ENCODE measurements at regions not wholly inside any gene's neighbourhood (a gene's known extent, or its start where the extent isn't known, plus 50 kb on each side); places are given as distances from the start of the nearest gene placed in this dataset.
"Not testable (repeated sequence)": the region's sequence is repeated elsewhere in the genome, so short reads cannot be mapped to it uniquely, and the experiment has no call there.

DNA sequence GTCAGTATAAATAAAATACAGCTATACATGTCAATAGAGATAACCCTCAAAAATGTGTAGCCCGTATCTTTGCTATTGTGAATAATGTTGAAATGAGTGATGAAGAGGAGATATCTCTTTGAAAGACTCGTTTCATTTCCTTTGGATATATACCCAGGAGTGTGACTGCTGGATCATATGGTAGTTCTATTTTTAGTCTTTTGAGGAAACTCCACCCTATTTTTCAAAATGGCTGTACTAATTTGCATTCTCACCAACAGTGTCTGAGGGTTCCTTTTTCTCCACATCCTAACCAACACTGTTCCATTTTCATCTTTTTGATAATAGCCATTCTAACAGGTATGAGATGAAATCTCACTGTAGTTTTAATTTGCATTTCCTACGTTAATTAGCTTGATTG, 237.5 kb upstream of the GBE1 start:
- no peak for DNase-seq

DNA sequence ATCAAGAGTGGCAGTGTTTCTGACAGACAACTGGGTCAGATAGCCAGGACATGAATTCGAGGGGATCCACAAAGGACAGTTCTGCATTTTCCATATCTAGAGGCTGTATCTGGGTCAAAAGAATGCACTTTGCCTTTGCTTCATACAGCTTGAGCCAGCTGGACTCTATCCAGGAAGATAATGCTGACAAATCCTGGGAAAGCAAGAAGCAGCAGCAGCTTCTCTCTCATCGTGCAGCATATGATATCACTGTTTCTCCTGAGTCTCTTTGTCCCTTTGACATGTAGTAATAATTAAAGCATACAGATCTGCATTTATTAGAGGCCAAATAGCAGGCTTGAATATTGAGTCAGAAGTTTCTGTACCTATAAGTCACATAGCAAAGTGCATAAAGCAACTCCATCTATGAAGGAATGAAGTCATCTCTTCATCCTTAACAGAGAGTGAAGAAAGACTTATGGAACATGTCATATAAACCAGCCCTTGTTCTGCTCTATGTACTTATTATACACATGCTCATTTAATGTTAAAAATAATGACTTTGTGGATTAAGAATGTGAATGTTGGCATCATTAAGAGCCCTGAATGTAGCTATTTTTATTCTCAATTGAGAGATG, 236.8 kb upstream of the GBE1 start:
- no peak for DNase-seq

DNA sequence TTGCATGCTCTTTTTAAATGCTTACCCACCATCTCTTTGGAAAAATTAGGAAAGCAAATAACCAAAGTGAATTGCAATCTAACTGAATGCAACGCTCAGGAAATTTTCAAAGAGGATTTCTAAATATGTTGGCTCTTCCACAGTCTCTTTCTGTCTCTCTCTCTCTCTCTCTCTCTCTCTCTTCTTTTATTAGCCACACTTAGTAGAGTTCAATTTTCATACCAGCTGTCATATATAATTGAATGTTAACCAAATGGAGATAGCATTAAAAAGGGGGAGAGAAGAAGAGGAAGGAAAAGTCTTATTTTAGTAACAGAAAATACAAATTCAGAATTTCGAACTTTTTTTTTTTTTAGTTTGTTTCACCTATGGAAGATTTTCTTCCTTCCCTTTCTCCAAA, 235.9 kb upstream of the GBE1 start:
- no peak for DNase-seq

DNA sequence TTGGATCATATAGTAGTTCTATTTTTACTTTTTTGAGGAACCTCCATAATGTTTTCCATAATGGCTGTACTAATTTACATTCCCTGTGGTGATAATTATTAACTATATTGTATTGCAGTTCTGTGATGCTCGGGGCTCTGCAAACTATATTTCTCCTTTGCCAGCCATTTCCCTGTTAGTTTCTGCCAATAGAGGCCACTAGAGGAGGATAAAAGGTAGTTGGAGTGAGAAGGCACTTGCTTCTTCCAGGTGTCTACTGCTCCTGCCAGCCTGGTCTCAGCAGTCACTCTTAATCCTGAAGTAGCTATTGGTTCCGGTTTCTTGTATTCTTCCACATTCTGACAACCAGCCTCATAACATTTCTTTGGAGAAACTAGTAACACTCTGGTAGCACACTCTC, 233.9 kb upstream of the GBE1 start:
- no peak for DNase-seq

DNA sequence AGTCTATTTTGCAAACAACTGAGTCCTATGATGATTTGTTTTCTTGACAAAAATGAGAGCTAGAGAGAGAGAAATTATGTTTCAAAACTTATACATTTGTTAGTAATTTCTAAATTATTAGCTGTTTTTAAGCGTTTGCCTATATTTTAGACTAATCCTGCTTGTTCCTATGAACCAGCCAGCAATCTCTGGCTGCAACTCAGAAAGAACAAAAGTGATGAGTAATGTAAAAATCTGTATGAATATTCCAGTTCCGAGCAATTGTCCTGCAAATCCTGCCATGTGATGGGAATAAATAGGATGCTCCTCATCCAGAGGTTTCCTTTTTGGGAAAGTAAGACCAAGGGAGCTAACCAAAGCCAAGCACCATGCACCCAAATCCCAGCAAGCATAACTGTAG, 228.3 kb upstream of the GBE1 start:
- DNase-seq: no peak

DNA sequence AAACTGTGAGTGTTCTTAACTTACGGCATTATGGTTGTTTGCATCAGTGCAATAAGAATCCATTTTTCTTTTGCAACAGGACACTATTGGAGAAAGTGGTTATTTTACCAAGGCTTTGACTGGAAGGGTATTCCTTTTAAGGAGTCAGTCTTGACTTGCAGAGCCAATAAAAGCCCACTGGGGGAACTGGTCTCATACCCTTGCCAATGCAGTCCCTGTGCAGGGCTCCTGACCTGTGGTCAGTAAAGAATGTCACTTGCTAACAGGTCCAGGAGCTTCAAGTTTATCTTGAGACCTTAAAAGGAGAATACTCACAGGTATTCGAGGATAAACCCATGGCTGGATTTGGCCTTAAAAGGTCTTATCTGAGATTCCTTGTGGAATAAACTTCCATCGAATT, 227.8 kb upstream of the GBE1 start:
- no peak for DNase-seq

DNA sequence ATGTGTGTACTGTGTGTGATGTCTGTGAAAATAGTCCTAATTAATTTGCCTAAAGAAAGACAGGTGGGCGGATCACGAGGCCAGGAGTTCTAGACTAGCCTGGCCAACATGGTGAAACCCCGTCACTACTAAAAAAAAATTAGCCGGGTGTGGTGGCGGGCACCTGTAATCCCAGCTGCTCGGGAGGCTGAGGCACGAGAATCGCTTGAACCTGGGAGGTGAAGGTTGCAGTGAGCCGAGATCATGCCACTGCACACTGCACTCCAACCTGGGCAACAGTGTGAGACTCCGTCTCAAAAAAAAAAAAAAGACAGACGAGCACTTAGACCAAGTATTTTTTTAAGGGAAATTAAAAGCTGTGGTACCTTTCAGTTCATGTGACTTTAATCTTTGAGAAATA, 226.0 kb upstream of the GBE1 start:
- DNase-seq: not testable (repeated sequence)

DNA sequence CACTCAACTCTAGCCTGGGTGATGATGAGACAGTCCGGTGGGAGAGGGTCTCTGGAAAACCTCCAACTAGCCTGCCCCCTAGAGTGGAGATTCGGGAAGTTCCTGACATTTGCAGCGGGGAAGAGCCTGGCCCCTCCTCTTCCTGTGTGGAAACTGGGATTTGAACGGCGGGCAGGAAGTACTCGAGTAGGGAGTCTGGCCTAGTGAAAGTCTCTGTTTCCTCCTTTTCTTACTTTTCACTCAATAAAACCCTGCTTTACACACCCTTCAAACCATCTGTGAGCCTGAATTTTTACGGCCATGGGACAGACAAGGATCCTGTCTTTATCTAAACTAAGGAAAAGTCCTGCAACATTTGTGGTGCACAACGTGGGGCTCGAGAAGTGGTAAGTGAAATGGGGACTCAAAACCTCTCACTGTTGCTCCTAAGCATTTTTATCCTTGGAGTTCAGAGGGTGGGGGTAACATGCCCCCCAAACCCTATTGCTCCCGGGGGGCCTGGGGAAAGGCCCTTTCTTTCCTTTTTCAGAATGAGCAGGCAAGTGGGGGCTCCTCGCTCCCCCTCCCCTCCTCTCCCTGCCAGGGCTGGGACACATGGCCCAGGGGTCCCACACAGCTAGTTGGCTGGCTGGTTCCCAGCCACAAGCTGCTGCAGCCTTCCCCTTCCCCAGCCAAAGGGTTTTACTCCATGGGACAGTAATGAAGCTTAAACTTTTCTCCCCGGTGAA, 224.7 kb upstream of the GBE1 start:
- DNase-seq: no peak

DNA sequence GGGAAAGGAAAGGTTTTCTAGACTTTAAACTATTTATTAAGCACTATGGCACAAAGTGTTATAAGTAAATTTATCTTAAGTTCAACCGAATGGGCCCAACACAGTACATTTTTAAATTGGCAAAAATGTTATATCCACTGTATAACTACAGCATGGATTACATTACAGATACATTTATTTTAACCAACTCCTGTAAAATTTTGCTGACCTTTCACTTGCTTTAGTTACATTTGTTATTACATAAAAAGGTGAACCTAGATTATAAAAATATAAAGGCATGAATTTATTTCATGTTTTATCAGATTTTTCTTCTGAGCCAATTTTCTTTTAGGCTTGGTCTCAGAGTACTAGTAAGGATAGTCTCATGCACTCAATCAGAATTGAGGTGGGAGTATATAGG, 221.9 kb upstream of the GBE1 start:
- no peak for DNase-seq

DNA sequence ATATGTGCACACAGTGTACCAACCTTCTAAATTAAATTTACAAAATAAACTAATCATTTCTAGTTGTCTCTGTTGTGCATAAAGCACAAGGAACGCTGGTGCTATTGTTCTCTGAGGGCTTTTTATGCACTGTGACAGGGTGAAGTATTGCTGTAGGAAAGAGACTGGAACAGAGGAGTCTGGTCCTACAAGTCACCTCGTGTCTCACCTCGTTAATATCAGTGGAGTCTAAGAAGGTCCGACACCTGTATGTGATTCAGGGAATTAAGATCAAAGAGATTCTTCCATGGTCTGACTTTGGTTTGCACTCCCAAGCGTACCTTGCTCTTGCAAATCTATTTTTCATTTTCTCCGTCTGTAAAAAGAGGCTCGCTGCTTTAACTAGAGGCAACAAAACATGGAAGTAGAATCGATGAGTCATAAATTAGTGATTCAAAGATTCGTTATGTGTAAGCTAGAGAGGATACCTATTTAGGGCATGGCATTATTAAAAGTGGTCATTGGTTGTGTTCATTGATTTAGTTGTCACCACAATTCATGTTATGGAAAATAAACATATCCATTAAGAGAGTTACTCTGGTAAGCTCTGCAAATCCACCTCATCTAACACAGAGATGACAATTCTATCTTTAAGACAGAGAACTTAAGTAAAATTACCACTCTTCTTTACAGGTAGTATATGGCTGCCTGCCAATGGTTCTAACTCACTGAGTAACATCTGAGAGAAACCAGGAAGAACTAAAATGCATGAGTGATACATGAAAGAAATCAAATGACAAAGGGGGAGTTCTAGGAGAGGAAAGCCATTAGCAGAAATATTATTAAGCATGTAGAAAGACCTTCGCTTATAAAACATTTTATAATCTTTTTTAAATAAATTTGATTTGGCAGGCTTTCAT, 219.4 kb upstream of the GBE1 start:
- no peak for DNase-seq

DNA sequence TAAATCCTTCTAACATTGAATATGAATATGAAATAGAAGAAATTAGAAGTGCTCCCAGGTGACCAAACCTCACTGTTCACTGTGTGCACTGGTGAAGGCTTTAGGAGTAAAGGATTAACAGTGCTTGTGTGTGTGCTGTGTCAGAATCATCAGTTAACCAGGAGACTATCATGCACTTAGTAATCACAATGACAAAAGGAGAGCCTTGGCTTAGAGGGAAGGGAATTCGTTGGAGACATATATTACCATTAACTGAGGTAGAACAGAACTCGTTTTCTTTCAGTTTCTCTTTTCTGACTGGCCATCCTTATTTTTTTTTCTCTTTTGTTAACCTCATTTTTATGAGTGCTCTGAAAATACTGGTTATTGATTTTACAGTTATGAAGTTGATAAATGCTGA, 213.3 kb upstream of the GBE1 start:
- DNase-seq: no peak

DNA sequence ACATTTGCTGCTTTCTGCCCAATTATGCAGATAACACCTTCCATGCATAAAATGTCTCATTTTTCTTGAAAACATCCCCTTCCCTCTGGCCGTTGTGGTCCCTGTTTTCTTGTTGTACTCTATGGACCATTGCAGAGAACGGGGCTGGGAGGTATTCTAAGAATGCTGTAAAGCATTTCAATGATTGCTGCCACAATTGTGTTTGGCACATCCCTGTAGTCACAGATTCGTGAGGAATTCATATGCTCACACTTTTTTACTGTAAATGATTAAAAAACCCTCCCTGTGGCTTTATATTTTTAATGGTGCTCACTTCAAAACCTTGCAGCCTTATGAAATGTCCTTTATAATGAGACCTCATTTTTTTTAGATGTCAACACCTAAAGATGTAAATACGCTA, 207.2 kb upstream of the GBE1 start:
- no peak for DNase-seq

DNA sequence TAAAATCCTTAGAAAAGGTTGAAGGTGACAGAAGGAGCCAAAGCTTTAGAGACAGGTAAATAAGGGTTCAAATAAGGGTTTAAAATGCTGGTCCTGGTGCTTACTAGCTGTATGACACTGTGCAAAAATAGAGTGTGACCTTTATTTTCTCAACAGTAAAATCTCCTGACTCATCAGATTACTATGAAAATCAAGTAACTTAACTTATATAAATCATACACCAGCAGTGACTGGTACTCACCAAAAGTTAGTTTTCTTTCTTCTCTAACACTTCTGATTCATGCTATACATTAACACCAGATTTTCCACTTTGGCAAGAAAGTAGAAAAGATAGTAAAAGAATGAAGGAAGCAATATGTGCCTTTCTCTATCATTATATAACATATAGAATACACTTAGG, 205.9 kb upstream of the GBE1 start:
- DNase-seq: no peak

DNA sequence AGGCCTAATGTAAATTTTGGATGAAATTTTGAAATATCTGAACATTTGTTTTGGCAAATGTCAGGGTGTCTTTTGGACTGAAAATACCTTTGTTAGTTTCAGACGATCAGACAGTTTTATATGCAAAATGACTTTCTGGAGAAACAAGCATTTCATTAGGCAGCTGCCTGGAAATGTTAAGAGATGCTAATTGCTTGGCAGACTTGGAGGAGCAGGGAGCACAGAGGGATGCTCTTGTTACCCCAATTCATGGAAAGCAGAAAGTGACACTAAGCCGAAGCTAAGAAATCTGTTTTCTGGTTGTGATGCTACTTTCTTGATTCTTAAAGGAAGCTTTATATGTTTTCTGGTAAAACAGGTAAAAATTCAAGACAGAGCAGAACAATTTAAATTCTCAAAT, 204.3 kb upstream of the GBE1 start:
- DNase-seq: no peak

DNA sequence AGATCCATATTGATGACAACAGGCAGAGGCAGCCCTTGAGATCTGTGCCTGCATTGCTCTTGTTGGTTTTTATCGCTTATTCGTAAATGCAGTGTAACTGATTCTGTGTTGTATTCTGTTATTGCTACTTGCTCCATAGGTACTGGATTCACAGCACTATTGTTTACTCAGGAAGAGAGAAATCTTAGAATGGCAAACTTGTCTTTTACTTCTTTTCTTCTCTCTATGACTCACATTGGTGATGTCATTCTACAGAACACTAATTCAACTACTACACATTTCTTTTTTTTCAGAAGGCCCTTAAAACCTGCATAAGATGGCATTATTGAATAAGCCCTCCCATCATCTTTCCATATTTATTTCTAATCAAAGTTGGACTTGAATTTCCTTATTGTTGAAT, 201.0 kb upstream of the GBE1 start:
- DNase-seq: no peak

DNA sequence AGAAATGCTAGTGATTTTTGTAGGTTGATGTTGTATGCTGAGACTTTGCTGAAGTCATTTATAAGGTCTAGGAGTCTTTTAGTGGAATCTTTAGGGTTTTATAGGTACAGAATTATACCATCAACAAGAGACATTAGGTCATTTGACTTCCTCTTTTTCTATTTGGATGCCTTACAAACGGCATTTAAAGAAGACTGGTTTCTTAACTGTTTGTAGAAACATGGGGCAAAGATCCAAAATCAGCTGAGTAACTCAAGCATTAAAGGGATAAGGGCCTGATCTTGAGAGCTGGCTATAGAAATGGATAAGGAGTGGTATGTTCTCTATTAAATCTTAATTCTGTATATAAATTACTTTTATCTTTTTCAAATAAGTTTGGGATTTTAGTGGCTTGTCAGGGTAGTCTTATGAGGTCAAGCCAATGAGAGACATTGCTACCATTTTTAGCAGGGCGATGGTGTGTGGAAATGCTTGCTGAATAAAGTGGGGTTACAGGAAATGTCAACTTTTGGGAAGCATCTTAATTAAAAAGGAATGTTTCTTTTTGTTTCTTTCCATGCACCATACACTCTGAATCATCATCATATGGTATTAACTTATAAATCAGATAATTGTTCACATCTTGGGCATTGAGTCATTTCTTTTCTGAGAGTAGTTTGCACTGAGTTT, 197.7 kb upstream of the GBE1 start:
- DNase-seq: no peak

DNA sequence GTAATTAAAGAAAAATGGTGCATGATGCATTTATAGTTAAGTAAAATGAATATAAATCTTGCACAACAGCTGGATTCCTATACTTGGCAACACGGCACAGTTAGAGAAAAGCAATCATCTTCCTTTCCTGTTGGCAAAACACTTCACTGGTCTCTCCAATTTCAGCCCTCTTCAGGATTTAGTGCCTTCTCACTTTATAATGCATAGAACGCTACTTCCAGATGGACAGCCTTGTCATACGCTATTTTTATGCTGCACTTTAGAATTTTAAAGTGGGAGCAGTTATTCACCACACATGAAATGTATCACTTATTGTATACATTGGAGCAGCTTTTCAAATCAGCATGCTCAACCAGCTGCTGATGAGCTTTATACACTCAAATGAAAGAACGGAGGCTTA, 194.4 kb upstream of the GBE1 start:
- DNase-seq: peak; percentile 5

DNA sequence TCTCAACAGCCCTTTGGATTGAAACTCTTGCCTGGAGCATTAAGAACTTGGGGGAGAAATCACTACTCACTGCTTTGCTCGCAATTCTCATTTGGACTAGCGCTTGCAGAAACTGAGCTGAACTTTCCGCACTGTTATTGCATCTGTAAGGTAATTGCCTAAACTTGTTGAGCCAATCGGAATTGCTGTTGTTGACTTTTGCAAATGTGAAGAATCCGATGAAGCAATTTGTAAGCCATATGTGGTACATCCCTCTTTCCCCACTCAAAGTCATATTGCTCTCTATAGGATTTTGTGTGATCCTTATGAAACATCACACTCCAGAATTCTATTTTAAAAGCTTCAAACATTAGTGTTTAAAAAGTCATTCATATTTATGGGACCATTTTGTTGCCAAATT, 191.7 kb upstream of the GBE1 start:
- no peak for DNase-seq

DNA sequence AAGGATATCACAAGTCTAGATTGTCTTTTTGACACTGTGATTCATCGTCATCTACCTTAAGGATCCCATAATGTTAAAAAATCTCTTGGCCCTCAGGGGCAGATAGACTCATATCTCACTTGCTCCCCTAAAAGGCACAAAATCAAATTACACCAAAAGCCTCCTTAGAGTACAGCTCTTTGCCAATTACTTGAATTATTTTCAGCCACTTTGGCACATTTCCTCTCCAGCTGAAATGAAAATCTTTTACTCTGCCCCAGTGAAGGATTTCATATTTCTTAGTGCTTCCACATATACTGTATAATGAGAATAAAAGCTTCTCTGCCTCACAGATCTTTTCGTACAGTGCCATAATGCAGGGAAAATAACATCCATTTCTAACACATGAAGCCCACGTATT, 190.7 kb upstream of the GBE1 start:
- DNase-seq: no peak

DNA sequence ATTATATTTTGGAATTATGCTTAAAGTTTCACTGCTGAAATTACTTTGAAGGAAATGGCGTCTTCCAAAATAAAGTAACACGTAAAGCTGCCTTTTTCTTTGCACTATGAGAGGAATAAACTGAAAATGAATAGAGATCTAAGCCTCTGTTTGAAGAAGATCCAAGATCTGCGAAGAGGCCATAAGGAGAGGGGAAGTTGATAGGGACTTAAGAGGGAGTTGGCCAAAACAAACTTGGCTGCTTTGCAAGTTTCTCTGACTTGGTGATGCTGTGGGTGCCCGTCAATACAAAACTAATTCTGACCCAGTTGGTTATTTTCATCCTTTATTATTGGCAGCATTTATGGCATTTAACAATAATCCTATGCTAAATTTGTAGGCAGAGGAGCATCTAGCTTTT, 190.2 kb upstream of the GBE1 start:
- no peak for DNase-seq

DNA sequence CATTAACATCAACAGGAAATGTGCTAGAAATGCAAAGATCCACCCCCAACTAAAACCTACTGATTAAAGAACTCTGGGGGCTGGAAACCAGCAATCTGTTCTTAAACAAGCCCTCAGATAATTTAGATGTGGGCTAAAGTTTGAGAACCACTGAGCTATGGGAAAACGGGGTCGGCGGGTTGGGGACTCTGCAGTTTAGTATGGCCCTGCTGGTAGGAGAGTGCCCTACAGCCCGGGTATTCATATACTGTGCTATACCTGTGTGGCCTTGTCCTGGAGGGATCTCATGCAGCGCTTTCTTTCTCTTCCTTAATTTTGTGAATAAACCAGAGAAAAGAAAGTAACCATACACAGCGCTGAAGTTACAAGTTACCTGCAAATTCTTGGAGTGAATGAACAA, 189.7 kb upstream of the GBE1 start:
- DNase-seq: no peak

DNA sequence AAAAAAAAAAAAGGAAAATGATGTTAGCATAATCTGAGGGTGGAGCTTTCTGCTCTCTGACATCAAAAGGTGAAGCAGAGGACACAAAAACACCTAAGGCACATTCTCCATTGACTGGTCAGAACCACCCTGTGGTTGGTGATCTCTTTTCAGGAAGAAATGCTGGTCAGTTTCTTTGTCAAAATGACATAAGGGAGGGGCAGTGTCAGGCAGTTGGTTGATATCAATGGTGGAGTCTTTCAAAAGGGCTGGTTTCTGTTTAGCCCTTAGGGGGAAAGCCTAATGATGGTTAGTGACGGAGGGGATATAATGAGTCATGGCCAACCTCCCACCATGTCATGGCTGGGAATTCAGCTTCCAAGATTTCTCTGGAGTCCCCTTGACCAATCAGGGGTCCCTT, 185.9 kb upstream of the GBE1 start:
- DNase-seq: no peak

DNA sequence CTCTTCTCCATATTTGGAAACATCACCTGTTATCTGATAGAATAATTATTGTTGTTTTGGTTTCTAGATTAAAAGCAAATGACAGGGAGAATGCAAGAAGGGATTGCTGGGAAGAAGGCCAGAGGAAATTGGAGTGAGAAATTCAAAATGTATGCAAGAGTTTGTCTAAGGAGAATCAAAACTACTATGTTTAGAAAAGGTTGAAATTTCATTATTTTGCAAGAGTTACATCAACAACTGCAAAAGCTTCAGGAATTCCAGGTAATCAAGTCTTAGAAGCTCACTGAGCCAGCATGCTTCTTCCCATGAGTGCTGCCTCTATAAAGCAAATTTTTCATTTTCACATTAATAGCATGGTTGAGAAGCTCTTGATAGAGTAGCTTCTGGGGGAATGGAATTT, 177.2 kb upstream of the GBE1 start:
- no peak for DNase-seq

DNA sequence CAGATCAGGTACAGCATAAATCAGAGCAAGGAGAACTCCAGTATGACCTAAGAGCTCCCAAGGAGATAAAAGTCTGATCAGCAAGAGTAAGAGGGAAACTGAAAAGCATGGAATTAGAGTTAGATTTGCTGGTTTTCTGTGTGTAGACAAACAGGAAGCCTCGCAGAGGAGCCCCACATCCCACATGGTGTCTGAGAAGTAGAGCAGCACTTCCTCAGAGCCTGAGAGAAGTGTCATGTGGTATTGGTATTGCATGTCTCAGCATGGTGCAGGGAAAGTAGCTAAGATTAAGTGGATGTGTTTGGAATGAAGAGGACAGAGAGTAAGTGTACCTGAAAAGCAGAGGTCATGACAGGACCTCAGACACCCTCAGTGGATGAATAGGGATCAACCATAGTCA, 175.4 kb upstream of the GBE1 start:
- DNase-seq: no peak

All from NCI-H2227 treated with DMSO at 0.1 percent for 48 hours (cell line).